ENCODE measurements at regions not wholly inside any gene's neighbourhood (a gene's known extent, or its start where the extent isn't known, plus 50 kb on each side); places are given as distances from the start of the nearest gene placed in this dataset.

GRCh38 chr4:27668001-27668400, 807.4 kb downstream of the STIM2 start:
- no peak for TF ChIP-seq ZNF274 (IDR thresholded peaks at IDR 0.05; ENCODE audit: low read depth, low read length)
- no peak for TF ChIP-seq SUZ12 (IDR thresholded peaks at IDR 0.05; ENCODE audit: extremely low read depth, insufficient read depth, insufficient read length)

Measured in NT2/D1 (cell line).